Embryonic facial prominence (tissue), 1 donor: ENCODE measurements at regions not wholly inside any gene's neighbourhood (a gene's known extent, or its start where the extent isn't known, plus 50 kb on each side); places are given as distances from the start of the nearest gene placed in this dataset.
"Not testable (repeated sequence)": the region's sequence is repeated elsewhere in the genome, so short reads cannot be mapped to it uniquely, and the experiment has no call there.

ENCODE experiments used
- DNase-seq: peaks from one replicate; pipeline ENCODE4 v3.0.0-alpha.2; 2016; ENCODE audit errors: extremely low spot score

GRCh38 chr6:30807566-30807965 lies 63.2 kb upstream of the IER3 start:
- not testable (repeated sequence) for DNase-seq

DNA sequence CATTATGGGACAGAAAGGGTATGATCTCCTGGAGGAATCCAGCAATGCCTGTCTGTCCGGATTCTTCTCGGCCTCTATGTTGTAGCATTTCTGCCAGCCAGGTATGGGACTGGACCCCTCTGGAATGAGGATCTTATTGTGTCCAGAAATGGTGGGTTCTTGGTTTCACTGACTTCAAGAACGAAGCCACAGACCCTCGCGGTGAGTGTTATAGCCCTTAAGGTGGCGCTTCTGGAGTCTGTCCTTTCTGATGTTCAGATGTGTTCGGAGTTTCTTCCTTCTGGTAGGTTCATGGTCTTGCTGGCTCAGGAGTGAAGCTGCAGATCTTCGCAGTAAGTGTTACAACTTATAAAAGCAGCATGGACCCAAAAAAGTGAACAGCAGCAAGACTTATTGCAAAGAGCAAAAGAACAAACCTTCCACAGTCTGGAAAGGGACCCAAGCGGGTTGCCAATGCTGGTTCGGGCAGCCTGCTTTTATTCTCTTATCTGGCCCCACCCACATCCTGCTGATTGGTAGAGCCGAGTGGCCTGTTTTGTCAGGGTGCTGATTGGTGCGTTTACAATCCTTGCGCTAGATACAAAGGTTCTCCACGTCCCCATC lies 62.3 kb upstream of the IER3 start:
- DNase-seq, result no peak

GRCh38 chr6:30804333-30804732 lies 60.0 kb upstream of the IER3 start:
- DNase-seq, result no peak

- DNase-seq, result no peak
These were observed 58.4 kb upstream of the IER3 start for GRCh38 chr6:30802731-30803130.

GRCh38 chr6:30801950-30802349 lies 57.6 kb upstream of the IER3 start:
- DNase-seq, result no peak

GRCh38 chr6:30800871-30801270 lies 56.5 kb upstream of the IER3 start:
- DNase-seq, result no peak

DNA sequence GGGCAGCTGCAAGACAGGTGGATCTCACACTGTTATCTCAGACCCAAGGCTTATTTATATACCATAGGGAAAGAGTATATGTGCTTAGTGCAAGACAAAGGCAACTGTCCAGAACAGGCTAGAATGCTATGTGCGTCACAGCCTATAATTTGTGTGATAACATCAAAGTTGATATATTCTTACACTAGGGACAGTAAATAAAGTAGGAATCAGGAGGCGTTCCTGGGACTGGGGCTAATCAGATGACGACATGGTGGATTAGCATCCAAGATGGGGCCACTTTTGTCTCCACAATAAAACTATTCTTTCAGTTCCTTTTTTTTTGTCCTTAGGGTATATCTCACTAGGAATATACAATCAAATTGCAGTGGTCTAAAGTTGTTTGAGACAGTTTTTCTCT lies 54.9 kb upstream of the IER3 start:
- no peak for DNase-seq

- no peak for DNase-seq
These were observed 54.1 kb upstream of the IER3 start for GRCh38 chr6:30798494-30798893.

DNA sequence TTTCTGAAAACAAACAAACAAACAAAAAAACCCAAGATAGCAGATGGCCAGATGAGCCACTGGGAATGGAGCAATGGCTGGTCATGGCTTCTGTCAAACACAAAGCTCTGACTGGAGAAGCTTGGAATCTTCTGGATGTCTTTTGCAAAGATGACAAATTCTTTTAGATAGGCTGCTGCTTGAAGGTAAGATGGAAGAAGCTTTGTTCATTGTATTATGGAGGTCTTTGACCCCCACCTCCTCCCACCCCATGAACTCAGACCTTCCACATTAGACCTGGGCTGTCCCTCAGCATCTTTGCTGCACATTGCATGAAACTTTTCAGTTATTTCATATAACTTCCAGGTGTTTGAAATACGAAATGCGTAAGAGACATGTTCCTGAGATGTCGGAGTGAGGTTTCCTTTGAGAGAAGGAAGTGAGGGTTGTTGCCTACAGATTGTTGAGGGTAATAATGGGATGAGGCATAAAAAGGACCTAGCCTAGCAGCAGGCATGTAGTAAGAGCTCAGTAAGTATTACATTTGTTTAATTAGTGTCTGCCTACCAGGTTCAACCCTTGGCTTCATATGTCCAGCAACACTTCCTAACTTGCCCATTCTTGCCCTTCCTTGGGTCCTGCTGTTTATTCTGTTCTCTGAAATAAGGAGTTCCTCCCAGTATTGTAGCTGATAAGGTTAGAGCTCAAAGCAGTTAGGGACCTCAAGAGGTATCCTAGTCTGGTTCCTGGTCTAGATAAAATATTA lies 51.4 kb upstream of the IER3 start:
- no peak for DNase-seq
